ENCODE measurements at regions not wholly inside any gene's neighbourhood (a gene's known extent, or its start where the extent isn't known, plus 50 kb on each side); places are given as distances from the start of the nearest gene placed in this dataset.
"Not testable (repeated sequence)": the region's sequence is repeated elsewhere in the genome, so short reads cannot be mapped to it uniquely, and the experiment has no call there.

DNA sequence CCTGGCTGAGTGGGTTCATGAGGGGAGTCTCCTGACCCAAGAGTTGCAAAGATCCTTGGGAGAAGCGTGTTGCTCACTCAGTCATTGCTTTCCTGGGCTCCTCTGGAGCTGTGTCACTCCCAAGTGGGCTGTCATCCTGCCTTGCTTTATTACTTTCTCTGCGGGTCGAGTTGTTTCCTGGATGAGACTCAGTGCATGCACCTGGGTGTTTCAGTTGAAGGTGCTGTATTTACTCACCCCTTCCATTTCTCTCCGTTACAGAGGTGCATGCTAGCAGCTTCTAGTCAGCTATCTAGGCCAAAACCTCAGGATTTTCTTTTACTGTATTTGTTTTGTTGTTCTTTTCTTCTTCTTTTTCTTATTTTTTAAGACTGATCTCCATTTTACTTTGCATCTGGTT, 785.5 kb upstream of the EDIL3 start:
- no peak for DNase-seq (ENCODE audit: low read depth in 2 of 2)

- no peak for DNase-seq (ENCODE audit: low read depth in 2 of 2)
Measured at GRCh38 chr5:85173469-85173868, 788.8 kb upstream of the EDIL3 start.

GRCh38 chr5:85182344-85182743, 797.7 kb upstream of the EDIL3 start:
- no peak for DNase-seq (ENCODE audit: low read depth in 2 of 2)

DNA sequence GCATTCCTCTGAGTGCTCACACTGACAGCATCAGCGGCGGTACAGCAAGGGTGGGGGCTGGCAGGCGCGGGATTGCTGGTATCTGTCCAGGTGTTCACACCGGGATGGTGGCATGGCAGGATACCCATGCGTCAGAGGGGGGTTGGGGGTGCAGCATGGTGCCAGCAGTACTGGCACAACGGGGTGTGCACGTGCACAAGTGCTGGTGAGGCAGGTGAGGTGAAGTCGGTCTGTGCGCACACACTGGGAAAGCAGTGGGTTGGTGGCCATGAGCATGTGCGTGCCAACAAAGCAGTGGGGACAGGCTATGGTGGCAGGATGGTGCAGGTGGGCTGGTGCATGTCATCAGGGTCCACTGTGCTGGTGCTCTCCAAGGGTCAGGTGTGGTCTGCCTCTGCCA, 819.6 kb upstream of the EDIL3 start:
- DNase-seq (ENCODE audit: low read depth in 2 of 2): no peak

DNA sequence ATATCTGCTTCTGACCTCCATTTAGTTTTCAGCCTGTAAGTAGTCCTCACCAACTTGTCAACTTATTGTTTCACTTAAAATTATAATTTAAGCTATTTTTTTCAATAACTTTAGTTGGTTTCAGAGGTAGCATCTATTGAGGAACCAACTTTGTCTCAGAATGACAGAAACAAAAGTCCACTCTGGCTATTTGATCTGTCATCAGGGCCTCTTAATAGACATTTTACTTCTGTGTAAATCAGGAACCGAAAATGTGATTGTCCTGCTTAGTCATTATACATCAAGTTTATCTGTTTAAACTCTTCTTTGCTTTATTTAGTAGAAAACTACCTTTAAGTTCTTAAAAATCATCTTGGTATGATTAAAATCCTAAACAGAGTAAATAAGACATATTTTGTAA, 820.8 kb upstream of the EDIL3 start:
- no peak for DNase-seq (ENCODE audit: low read depth in 2 of 2)

DNA sequence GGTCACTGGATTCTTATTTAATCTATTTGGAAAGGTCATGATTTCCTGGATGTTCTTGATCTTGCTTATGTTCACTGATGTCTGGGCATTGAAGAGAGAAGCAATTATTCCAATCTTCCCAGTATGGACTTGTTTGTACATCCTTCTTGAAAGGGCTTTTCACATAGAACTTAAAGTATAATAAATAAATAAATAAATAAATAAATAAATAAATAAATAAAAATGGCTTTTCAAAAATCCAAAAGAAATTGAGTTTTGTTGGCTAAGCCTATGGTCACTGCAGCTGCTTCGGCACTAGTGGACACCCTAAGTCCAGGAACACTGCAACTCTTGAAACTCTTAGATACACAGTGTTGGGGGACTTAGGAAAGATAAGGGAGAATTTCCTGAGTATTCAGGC, 840.7 kb upstream of the EDIL3 start:
- no peak for DNase-seq (ENCODE audit: low read depth in 2 of 2)

DNA sequence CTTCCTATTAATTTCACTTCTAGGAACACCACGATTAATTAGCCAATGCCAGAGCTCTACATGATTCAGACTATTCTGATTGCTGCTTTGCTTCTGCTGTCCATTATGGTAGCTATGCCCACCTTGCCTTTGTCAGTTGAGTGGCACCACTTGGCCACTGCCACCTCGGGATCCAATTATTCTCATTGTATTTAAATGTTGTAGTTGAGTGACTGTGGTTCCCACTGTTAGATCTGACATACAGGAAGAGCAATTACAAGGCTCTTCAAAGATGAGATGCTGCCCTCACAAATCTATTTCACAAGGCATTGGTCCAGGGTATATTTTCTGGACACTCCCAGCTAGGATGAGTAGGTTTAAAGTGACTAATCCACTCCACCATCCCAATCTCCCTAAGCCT, 864.5 kb upstream of the EDIL3 start:
- DNase-seq (ENCODE audit: low read depth in 2 of 2): no peak

DNA sequence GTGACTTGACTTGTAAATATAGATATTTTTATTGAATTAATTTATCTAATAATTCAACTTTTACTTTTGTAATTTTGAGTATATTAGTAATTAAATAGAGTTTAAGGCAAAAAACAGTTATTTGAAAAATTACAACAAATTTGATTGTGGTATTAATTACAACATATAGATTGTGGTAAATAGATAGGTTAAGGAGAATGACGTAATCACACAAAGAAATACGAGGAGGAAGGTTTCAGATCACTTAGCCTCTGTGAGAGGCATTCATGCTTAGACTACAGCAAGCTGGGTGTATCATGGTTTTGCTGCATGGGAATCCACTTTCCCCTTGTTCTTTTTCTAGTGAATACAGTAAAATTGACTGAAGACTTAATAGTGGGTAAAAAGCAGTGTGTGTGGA, 878.4 kb upstream of the EDIL3 start:
- no peak for DNase-seq (ENCODE audit: low read depth in 2 of 2)

DNA sequence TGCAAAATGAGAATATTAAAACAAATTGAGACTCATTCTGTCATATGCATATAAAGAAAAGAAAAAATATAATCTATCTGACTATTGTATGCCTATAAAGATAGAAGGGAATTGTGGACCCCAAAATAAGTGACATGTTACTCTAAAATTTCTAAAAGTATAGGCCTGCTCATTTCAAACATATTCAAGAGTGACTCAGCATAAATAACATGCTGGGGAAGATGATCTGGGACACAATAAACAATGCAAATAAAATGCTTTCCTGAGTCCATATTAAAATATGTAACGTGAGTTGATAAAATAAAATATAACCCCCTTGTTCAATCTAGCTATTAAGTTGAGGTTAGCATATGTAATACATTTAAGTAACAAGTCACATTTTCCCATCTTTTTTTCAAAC, 882.0 kb upstream of the EDIL3 start:
- no peak for DNase-seq (ENCODE audit: low read depth in 2 of 2)

- DNase-seq (ENCODE audit: low read depth in 2 of 2): no peak
Measured at GRCh38 chr5:85268194-85268593, 883.5 kb upstream of the EDIL3 start.

GRCh38 chr5:85278193-85278592, 893.5 kb upstream of the EDIL3 start:
- no peak for DNase-seq (ENCODE audit: low read depth in 2 of 2)

DNA sequence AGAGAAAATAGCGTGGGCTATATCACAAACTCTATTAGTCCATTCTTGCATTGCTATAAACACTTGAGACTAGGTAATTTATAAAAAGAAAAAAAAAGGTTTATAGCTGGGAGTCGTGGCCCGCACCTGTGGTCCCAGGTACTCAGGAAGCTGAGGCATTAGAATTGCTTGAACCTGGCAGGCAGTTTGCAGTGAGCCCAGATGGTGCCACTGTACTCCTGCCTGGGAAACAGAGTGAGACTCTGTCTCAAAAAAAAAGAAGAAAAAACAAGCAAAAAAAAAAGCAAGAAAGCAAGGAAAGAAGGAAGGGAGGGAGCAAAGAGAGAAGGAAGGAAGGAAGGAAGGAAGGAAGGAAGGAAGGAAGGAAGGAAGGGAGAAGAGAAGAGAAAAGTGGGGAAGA, 904.2 kb upstream of the EDIL3 start:
- no peak for DNase-seq (ENCODE audit: low read depth in 2 of 2)

- DNase-seq (ENCODE audit: low read depth in 2 of 2): no peak
Measured at GRCh38 chr5:85293145-85293785, 908.6 kb upstream of the EDIL3 start.

DNA sequence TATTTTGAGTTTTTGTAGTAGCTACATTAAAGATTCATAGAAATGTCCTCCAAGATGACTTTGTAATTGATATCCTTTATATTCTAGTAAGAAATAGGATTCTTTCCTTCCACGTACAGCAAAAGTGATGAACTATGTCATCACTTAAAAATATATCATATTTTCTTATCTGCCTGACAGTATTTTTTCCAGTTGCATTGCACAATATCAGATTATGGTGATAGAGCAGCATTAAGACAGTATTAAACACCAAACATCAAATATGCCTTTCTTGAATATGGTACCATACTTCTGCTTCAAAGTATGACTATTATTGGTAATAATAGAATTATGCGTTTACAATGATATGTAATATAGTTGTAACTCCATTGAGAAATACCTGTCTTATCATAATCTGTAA, 919.8 kb upstream of the EDIL3 start:
- no peak for DNase-seq (ENCODE audit: low read depth in 2 of 2)

DNA sequence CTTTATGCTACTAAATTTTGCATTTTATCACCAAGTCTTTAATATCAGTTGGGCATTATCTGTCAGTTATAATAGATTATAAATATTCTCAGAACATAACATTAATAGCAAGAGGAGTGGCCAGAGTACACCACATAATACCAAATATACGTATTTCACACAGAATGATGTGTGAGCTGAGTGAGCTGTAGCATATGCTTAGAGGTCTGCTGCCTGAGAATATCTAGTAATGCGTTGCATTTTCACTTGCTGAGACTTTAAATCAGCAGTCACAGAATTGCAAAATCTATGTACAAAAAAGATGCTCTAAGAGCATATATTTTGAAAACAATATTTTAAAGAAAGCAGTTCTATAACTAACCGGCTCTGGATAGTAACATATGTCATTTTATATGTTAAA, 921.1 kb upstream of the EDIL3 start:
- DNase-seq (ENCODE audit: low read depth in 2 of 2): no peak

DNA sequence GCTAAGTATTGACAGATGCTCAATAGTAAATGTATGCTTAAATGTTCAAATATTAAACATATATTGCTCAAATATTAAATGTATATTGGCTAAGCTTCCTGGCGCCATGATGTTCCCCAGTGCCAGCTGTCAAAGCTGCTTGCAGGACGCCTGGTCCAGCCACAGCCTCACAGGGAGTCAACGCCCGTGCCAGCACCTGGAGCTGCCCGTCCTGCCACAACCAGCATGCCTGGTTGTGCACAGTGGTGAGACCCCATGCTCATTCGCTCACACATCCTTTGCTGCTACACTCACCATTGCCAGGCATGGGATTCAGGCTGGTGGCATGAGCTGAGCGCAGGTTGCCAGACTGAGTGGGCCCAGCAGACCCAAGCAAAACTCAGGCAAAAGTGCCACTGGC, 926.9 kb upstream of the EDIL3 start:
- no peak for DNase-seq (ENCODE audit: low read depth in 2 of 2)

- DNase-seq (ENCODE audit: low read depth in 2 of 2): no peak
Measured at GRCh38 chr5:85320495-85320894, 935.8 kb upstream of the EDIL3 start.

DNA sequence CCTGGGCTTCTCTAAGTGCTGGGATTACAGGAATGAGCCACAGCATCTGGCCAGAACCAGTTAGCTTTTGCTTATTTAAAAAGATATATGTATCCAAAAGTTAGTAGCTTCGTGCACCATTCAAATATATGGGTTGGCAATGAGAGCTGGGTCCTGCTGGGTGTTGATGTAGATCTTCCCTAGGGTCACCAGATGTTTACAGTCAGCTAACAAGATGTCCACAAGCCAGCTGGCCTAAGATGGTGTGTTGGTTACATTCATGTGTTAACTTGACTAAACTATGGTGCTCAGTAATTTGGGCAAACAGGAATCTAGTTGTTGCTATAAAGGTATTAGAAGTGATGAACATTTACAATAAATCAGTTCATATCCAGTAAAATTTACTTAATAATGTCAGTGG, 948.6 kb upstream of the EDIL3 start:
- DNase-seq (ENCODE audit: low read depth in 2 of 2): no peak

DNA sequence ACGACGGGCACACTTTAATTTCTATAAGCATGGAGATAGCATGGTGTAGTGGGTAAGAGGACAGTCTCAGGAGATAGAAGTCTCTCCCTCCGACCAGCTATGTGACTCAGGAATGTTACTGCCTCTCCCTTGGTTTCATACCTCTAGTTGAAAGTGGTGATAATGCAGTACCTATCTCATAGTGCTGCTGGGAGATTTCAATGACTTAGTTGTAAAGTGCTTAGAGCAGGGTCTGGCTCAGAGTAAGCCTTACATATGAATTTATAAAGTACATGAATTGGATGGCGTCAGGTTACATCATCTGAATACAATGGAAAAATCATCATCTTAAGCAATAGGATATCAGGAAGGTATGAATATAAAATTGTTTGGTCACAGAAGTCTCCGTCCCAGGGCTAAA, 952.8 kb upstream of the EDIL3 start:
- DNase-seq (ENCODE audit: low read depth in 2 of 2): no peak

DNA sequence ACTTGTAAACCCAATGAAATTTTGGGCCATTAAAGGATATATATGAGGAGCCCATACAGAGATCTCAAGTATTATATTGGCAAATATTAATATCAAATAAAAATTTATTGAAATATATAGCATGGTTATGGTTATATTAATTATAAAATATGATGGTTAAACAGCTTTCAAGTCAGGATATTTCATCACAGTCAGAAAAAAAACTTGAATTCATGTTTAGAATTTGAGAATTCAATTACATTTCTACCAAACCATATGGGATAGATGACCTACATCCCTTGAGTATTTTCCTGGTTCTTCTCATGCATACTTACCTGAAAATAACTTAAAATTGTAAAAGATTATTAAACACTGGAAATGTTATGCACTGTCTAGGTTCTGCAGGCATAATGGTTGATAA, 956.1 kb upstream of the EDIL3 start:
- DNase-seq (ENCODE audit: low read depth in 2 of 2): no peak

- DNase-seq (ENCODE audit: low read depth in 2 of 2): no peak
Measured at GRCh38 chr5:85345818-85346217, 961.1 kb upstream of the EDIL3 start.

DNA sequence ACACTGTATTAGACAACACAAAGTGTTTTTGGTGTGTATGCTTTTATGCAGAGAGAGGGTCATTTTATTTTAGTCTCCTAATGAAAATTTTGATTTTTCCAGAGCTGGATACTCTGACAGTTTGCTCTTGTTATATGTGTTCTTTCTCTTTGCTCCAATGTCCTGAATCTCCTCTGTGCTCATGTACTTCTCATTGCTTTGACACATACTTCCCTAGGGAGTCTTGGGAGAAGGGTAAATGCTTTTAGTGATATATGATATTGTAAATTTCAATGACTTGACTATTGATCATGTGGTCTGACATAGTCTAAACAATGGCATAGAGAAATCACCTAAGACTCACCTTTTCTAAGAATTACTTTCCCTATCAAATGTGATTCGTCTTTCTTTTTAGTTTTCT, 972.6 kb upstream of the EDIL3 start:
- DNase-seq (ENCODE audit: low read depth in 2 of 2): no peak

DNA sequence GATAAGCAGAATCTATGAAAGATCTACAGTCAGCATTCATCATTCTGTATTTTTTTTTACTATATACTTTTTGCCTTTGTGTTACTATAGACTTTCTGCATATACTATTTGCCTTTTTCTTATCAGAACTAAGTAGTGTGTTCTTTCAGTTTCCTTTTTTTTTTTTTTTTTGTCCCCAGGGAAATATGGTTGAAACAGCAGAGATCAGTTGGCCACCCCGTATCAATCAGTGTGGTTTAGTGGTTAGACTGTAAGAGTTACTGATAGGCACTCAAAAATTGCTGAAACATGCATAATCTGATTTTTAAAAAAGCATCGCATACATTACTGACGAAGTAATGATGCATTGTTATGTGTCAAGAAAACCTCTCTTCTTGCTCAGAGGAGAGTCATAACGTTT, 990.8 kb upstream of the EDIL3 start:
- DNase-seq (ENCODE audit: low read depth in 2 of 2): no peak

DNA sequence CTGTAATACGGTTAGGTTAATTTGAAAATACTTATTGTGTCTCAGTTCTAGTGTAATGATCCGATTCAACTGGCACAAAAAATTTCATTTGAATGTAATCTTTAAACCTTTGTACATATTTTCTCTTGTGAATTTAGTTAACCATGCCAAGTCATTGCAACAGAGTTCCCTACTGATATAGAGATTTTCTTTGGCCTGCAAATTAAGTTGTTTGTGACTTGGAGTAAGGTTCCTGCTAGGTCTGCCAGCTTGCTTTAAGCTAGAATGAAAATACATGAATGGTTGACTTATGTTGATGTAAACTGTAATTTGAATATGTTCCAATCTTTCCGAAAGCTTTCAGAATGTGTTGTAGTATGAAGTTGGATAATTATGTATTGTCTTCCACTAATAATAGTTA, 1004.1 kb upstream of the EDIL3 start:
- DNase-seq (ENCODE audit: low read depth in 2 of 2): no peak

DNA sequence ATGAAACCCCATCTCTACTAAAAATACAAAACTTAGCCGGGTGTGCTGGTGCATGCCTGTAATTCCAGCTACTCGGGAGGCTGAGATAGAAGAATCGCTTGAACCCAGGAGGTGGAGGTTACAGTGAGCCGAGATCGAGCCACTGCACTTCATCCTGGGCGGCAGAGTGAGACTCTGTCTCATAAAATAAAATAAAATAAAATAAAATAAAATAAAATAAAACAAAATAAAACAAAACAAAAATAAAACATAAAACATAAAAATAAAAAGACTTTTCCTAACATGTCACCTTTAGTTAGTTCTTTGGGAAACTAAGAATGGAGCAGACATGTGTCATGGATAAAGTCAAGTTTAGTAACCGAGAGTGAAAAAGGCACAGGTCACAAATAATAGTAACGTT, 1007.6 kb upstream of the EDIL3 start:
- DNase-seq (ENCODE audit: low read depth in 2 of 2): not testable (repeated sequence)

All from fibroblast of skin of left quadriceps (primary cell).